Sigmoid colon (tissue), 6 donors: ENCODE measurements at regions not wholly inside any gene's neighbourhood (a gene's known extent, or its start where the extent isn't known, plus 50 kb on each side); places are given as distances from the start of the nearest gene placed in this dataset.

ENCODE experiments used
- DNase-seq: peaks from one replicate; pipeline ENCODE4 v3.0.0-alpha.2; 2019
- H3K27ac ChIP-seq, 4 donors: fragments of 200-600 bp; sonication (generic); one replicate each; pipeline ENCODE4 v1.5.1; 2016 to 2019; ENCODE audit warnings: mild to moderate bottlenecking in 1 of 4
- H3K27me3 ChIP-seq, 3 donors: fragments of 200-600 bp; sonication (generic); one replicate each; pipeline ENCODE4 v1.5.1; 2019; ENCODE audit warnings: mild to moderate bottlenecking in 1 of 3
- H3K36me3 ChIP-seq, 4 donors: fragments of 200-600 bp; sonication (generic); one replicate each; pipeline ENCODE4 v1.5.1; 2016 to 2019
- H3K4me1 ChIP-seq, 4 donors: fragments of 200-600 bp; sonication (generic); one replicate each; pipeline ENCODE4 v1.5.1; 2017 to 2019
- H3K4me3 ChIP-seq, 4 donors: fragments of 200-600 bp; sonication (generic); one replicate each; pipeline ENCODE4 v1.5.1; 2017 to 2019; ENCODE audit warnings: mild to moderate bottlenecking in 2 of 4, moderate library complexity in 1 of 4
- H3K9me3 ChIP-seq, 4 donors: fragments of 200-600 bp in 3 of 4; sonication (generic) in 3 of 4; one replicate each; pipeline versions ENCODE4 v1.5.1 to v1.6.1; 2013 to 2019
- CTCF ChIP-seq, 4 experiments: fragments of 450-650 bp in 3 of 4; fragments of 200-600 bp in 1 of 4; IDR thresholded peaks; one replicate each; pipeline ENCODE4 v1.5.1; 2016 to 2019; ENCODE audit warnings: antibody characterized with exemption in 4 of 4, mild to moderate bottlenecking in 3 of 4, moderate library complexity in 2 of 4
- EP300 ChIP-seq, 4 donors: sonication (generic); formaldehyde crosslinking; IDR thresholded peaks; one replicate each; pipeline ENCODE4 v1.6.1; 2017; ENCODE audit warnings: antibody characterized with exemption in 4 of 4
- POLR2A ChIP-seq, 2 donors: fragments of 450-650 bp; IDR thresholded peaks; one replicate each; pipeline ENCODE4 v1.6.1; 2016; ENCODE audit warnings: antibody characterized with exemption in 2 of 2, mild to moderate bottlenecking in 2 of 2, moderate library complexity in 2 of 2
- POLR2AphosphoS5 ChIP-seq, 4 donors: sonication (generic); formaldehyde crosslinking; IDR thresholded peaks; one replicate each; pipeline ENCODE4 v1.6.1; 2017; ENCODE audit warnings: antibody characterized with exemption in 4 of 4
- WGBS, 2 donors: extraction: QIAGEN DNeasy Blood & Tissue Kit; methylation state at CpG; one replicate each; pipeline ENCODE4 v1.1.7; 2013; 5-methylcytosine and 5-hydroxymethylcytosine counted together
- intact Hi-C: fragments of 100-400 bp; cut with DNase I; formaldehyde crosslinking; loops from one replicate; pipeline ENCODE4 v1.15.1; 2023
- donor health status: healthy with polysubstance abuse.
- donor health status: healthy.

DNA sequence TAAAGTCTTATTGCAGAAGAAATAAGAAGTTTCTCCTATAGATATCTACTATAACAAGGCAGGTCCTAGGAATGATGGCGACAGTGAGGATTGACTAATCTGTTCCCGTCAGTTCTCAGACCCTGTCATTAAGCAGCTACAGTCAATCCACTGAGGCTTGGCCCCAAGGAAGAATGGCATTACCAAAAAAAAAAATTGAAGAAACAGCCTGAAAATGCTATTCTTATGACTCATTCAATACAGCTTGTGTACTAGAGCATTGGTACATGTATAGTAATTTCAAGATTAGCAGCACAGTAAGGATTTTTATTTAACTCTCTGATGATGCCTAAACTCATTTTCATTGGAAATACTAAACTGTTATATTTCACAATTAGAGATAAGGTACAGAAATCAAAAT lies 1096.1 kb upstream of the NXPH2 start:
- Histone ChIP-seq H3K36me3 (no peaks in the 10 kb centered on the region), H3K4me1 (no peaks in the 10 kb centered on the region), H3K27me3 (no peaks in the 10 kb centered on the region), H3K9me3 (no peaks in the 10 kb centered on the region), H3K4me3 (no peak overlapping the region), H3K27ac (no peak overlapping the region)
- TF ChIP-seq EP300 (IDR thresholded peaks at IDR 0.05) = no peak
- intact Hi-C loops = no loop called here
- no peak for DNase-seq
- WGBS, 2 donors = 90 to 99% methylated on average over 2 of the region's 2 CpGs

GRCh38 chr2:139872503-139872902 lies 1092.3 kb upstream of the NXPH2 start:
- H3K4me1 ChIP-seq = no peaks in the 10 kb centered on the region
- TF ChIP-seq POLR2AphosphoS5 (IDR thresholded peaks at IDR 0.05) (no peak), POLR2A (IDR thresholded peaks at IDR 0.05) (no peak), EP300 (IDR thresholded peaks at IDR 0.05) (no peak), CTCF (IDR thresholded peaks at IDR 0.05) (no peak)
- intact Hi-C loops = no loop called here
- 82 to 91% methylated on average over 4 of the region's 4 CpGs for WGBS, 2 donors
- H3K4me3 ChIP-seq = no peak overlapping the region
- H3K36me3 ChIP-seq = no peaks in the 10 kb centered on the region
- H3K9me3 ChIP-seq = no peaks in the 10 kb centered on the region
- DNase-seq = no peak
- no peaks in the 10 kb centered on the region for H3K27me3 ChIP-seq
- H3K27ac ChIP-seq = no peak overlapping the region

GRCh38 chr2:139872032-139872431 lies 1091.8 kb upstream of the NXPH2 start:
- Histone ChIP-seq H3K36me3 (no peaks in the 10 kb centered on the region), H3K4me1 (no peaks in the 10 kb centered on the region), H3K27me3 (no peaks in the 10 kb centered on the region), H3K4me3 (no peak overlapping the region), H3K27ac (no peak overlapping the region), H3K9me3 (no peaks in the 10 kb centered on the region)
- intact Hi-C loops = no loop called here
- 88 to 90% methylated on average over 8 of the region's 8 CpGs for WGBS, 2 donors
- DNase-seq = no peak
- TF ChIP-seq POLR2A (IDR thresholded peaks at IDR 0.05) (no peak), CTCF (IDR thresholded peaks at IDR 0.05) (no peak), POLR2AphosphoS5 (IDR thresholded peaks at IDR 0.05) (no peak), EP300 (IDR thresholded peaks at IDR 0.05) (no peak)

DNA sequence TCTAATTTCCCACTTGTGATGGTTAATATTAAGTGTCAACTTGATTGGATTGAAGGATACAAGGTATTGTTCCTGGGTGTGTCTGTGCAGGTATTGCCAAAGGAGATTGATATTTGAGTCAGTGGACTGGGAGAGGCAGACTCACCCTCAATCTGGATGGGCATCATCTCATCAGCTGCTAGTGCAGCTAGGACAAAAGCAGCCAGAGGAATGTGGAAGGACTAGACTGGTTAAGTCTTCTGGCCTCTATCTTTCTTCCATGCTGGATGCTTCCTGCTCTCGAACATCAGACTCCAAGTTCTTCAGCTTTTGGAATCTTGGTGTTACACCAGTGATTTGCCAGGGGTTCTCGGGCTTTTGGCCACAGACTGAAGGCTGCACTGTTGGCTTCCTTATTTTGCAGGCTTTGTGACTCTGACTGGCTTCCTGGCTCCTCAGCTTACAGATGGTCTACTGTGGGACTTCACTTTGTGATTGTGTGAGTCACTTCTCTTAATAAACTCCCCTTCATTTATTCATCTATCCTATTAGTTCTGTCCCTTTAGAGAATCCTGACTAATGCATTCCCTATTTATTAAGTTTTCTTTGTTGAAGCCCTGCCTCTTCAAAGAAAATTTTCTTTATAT lies 1087.5 kb upstream of the NXPH2 start:
- H3K4me1 ChIP-seq = no peaks in the 10 kb centered on the region
- TF ChIP-seq EP300 (IDR thresholded peaks at IDR 0.05) (no peak), POLR2AphosphoS5 (IDR thresholded peaks at IDR 0.05) (no peak), POLR2A (IDR thresholded peaks at IDR 0.05) (no peak), CTCF (IDR thresholded peaks at IDR 0.05) (no peak)
- DNase-seq = no peak
- intact Hi-C loops = no loop called here
- peaks cover 0 to 4% (median 0%) of the 10 kb centered on the region in 4 donors for H3K9me3 ChIP-seq
- H3K27me3 ChIP-seq = no peaks in the 10 kb centered on the region
- H3K4me3 ChIP-seq = no peak overlapping the region
- H3K36me3 ChIP-seq = no peaks in the 10 kb centered on the region
- WGBS, 2 donors = 61 to 69% methylated on average over 2 of the region's 2 CpGs
- H3K27ac ChIP-seq = no peak overlapping the region

GRCh38 chr2:139864821-139865302 lies 1084.7 kb upstream of the NXPH2 start:
- H3K36me3 ChIP-seq = no peaks in the 10 kb centered on the region
- intact Hi-C loops = no loop called here
- H3K4me3 ChIP-seq = no peak overlapping the region
- TF ChIP-seq POLR2A (IDR thresholded peaks at IDR 0.05) = no peak
- no peak for TF ChIP-seq CTCF (IDR thresholded peaks at IDR 0.05)
- TF ChIP-seq EP300 (IDR thresholded peaks at IDR 0.05) = no peak
- no peak for TF ChIP-seq POLR2AphosphoS5 (IDR thresholded peaks at IDR 0.05)
- no peak for DNase-seq
- WGBS, 2 donors = 78% methylated on average over 6 of the region's 6 CpGs
- peaks cover 0 to 7% (median 0%) of the 10 kb centered on the region in 4 donors for H3K9me3 ChIP-seq
- H3K27me3 ChIP-seq = no peaks in the 10 kb centered on the region
- H3K27ac ChIP-seq = no peak overlapping the region
- no peaks in the 10 kb centered on the region for H3K4me1 ChIP-seq
